ENCODE measurements at regions not wholly inside any gene's neighbourhood (a gene's known extent, or its start where the extent isn't known, plus 50 kb on each side); places are given as distances from the start of the nearest gene placed in this dataset.

DNA sequence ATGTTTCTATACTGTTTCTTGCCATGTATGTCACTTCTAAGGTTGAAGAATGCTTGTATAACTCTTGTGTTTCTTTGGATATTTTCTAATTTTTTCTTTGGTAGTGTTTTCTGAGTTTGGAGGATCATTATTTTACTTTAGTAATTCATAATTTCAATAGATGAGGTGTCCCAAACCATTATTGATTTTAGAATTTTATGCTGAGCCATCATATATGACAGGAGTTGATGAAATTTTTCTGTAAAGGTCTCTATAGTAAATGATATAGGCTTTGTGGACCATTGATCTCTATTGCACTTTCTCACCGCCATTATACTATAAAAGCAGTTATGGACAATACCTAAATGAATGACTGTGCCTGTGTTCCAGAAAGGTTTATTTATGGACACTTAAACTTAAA, 183.3 kb upstream of the PPP1R3A start:
- DNase-seq (ENCODE audit: low spot score) = no peak
- BruUV-seq (replicated peaks) = no TSS peak
- Histone ChIP-seq H3K79me2 (ENCODE audit: insufficient read depth, low read length) (no peaks in the 10 kb centered on the region), H2AFZ (ENCODE audit: low read length) (no peak overlapping the region), H3K4me3 (replicated peaks in 1 of 3; ENCODE audit: insufficient read depth in 1 of 3, low read depth in 2 of 3, low read length in 3 of 3) (no peak overlapping the region), H3K4me1 (ENCODE audit: insufficient read depth, low read length) (no peaks in the 10 kb centered on the region), H4K20me1 (ENCODE audit: insufficient read depth, low read length) (no peaks in the 10 kb centered on the region), H3K36me3 (replicated peaks in 1 of 2; ENCODE audit: control insufficient read depth in 1 of 2, insufficient read depth in 2 of 2, low read length in 2 of 2) (no peaks in the 10 kb centered on the region), H3K4me2 (ENCODE audit: low read depth, low read length) (no peak overlapping the region), H3K27ac (ENCODE audit: extremely low read length, insufficient read depth, low read length) (no peak overlapping the region), H3K9me3 (ENCODE audit: low read length) (no peaks in the 10 kb centered on the region), H3K9ac (ENCODE audit: insufficient read depth, low read depth, low read length) (no peak overlapping the region), H3K27me3 (ENCODE audit: control insufficient read depth in 1 of 2, insufficient read depth in 2 of 2, low read length in 2 of 2) (no peaks in the 10 kb centered on the region)
- in situ Hi-C loops (cut with HindIII; ENCODE audit: extremely low pct_ligation_motif_present, low pct_unique_long_range_greater_than_20kb) = no loop called here
- FAIRE-seq = no peak
- ChIA-PET POLR2A (no interaction called here), CTCF (ENCODE audit: low intra/inter-chr PET ratio, low total read pairs) (no interaction called here)
- intact Hi-C loops (cut with micrococcal nuclease; ENCODE audit: unreplicated experiment) = no loop called here
- no peak for ATAC-seq
- TF ChIP-seq MAFK (conservative IDR thresholded peaks at IDR 0.05 in 1 of 2, IDR thresholded peaks at IDR 0.05 in 1 of 2; ENCODE audit: low read length in 2 of 2) (peak; percentile 57 to 88; a peak in 3 of 4 replicates), ZNF780A (CRISPR knock-in tag; IDR thresholded peaks at IDR 0.05) (no peak), MAFF (IDR thresholded peaks at IDR 0.05; ENCODE audit: low read depth, low read length) (peak; percentile 80), ZFP37 (CRISPR knock-in tag; IDR thresholded peaks at IDR 0.05; ENCODE audit: borderline replicate concordance) (no peak), KAT7 (CRISPR knock-in tag; IDR thresholded peaks at IDR 0.05; ENCODE audit: borderline replicate concordance) (no peak)
- WGBS (ENCODE audit: low lambda C conversion rate) = 0% methylated on average over 1 of the region's 1 CpG

DNA sequence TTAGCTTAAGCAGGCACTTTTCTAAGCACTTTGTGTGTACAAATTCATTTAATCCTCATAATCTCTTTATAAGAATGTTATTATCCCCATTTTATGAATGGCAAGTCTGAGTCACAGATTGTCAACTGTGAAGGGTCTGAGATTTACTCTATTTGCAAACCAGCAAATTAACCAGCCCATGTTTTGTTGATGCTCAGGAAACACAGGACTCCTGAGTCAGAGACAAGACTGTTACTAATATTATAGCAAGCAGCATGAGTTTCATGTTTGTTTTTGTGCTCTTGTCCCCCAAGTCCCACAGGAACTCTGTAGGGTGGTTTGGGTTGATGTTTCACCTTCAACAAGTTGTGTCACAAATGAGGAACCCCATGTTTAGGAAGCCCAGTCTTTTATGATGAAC, 182.0 kb upstream of the PPP1R3A start:
- no peak overlapping the region for H2AFZ ChIP-seq (ENCODE audit: low read length)
- FAIRE-seq (no peak), ATAC-seq (no peak), DNase-seq (ENCODE audit: low spot score) (no peak)
- H3K79me2 ChIP-seq (ENCODE audit: insufficient read depth, low read length) = no peaks in the 10 kb centered on the region
- intact Hi-C loops (cut with micrococcal nuclease; ENCODE audit: unreplicated experiment) (no loop called here), in situ Hi-C loops (cut with HindIII; ENCODE audit: extremely low pct_ligation_motif_present, low pct_unique_long_range_greater_than_20kb) (no loop called here)
- H3K9ac ChIP-seq (ENCODE audit: insufficient read depth, low read depth, low read length) = no peak overlapping the region
- POLR2A ChIA-PET = no interaction called here
- CTCF ChIA-PET (ENCODE audit: low intra/inter-chr PET ratio, low total read pairs) = no interaction called here
- H3K36me3 ChIP-seq (replicated peaks in 1 of 2; ENCODE audit: control insufficient read depth in 1 of 2, insufficient read depth in 2 of 2, low read length in 2 of 2) = no peaks in the 10 kb centered on the region
- H3K27me3 ChIP-seq (ENCODE audit: control insufficient read depth in 1 of 2, insufficient read depth in 2 of 2, low read length in 2 of 2) = no peaks in the 10 kb centered on the region
- H3K9me3 ChIP-seq (ENCODE audit: low read length) = no peaks in the 10 kb centered on the region
- H3K4me2 ChIP-seq (ENCODE audit: low read depth, low read length) = no peak overlapping the region
- no peak overlapping the region for H3K27ac ChIP-seq (ENCODE audit: extremely low read length, insufficient read depth, low read length)
- no TSS peak for BruUV-seq (replicated peaks)
- H3K4me1 ChIP-seq (ENCODE audit: insufficient read depth, low read length) = no peaks in the 10 kb centered on the region
- no peaks in the 10 kb centered on the region for H4K20me1 ChIP-seq (ENCODE audit: insufficient read depth, low read length)
- no peak overlapping the region for H3K4me3 ChIP-seq (replicated peaks in 1 of 3; ENCODE audit: insufficient read depth in 1 of 3, low read depth in 2 of 3, low read length in 3 of 3)
- TF ChIP-seq ZNF343 (CRISPR knock-in tag; IDR thresholded peaks at IDR 0.05) (no peak), NFRKB (IDR thresholded peaks at IDR 0.05) (no peak)
- TF ChIP-seq, protein P1, sequence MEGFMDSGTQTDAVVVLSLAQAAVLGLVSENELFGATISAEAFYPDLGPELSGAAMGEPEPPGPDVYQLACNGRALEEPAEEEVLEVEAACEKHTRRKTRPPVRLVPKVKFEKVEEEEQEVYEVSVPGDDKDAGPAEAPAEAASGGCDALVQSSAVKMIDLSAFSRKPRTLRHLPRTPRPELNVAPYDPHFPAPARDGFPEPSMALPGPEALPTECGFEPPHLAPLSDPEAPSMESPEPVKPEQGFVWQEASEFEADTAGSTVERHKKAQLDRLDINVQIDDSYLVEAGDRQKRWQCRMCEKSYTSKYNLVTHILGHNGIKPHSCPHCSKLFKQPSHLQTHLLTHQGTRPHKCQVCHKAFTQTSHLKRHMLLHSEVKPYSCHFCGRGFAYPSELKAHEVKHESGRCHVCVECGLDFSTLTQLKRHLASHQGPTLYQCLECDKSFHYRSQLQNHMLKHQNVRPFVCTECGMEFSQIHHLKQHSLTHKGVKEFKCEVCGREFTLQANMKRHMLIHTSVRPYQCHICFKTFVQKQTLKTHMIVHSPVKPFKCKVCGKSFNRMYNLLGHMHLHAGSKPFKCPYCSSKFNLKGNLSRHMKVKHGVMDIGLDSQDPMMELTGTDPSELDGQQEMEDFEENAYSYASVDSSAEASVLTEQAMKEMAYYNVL (CRISPR knock-in tag; IDR thresholded peaks at IDR 0.05; ENCODE audit: borderline replicate concordance) = no peak
